Loucy (cell line): ENCODE measurements at regions not wholly inside any gene's neighbourhood (a gene's known extent, or its start where the extent isn't known, plus 50 kb on each side); places are given as distances from the start of the nearest gene placed in this dataset.

ENCODE experiments used
- H2AFZ ChIP-seq: fragments of 200-600 bp; sonication (generic); 2 replicates; pipeline ENCODE4 v1.6.0; 2016; ENCODE audit warnings: antibody characterized with exemption, mild to moderate bottlenecking, low read length, moderate library complexity
- H3F3A ChIP-seq: fragments of 200-600 bp; 2 replicates; pipeline ENCODE4 v1.6.0; 2016; ENCODE audit warnings: antibody characterized with exemption, low read depth, mild to moderate bottlenecking
- H3K27me3 ChIP-seq: fragments of 200-600 bp; sonication (generic); 2 replicates; pipeline ENCODE4 v1.6.1; 2014; ENCODE audit warnings: low read length, mild to moderate bottlenecking; ENCODE audit not compliant: insufficient read depth, poor library complexity, severe bottlenecking
- H3K36me3 ChIP-seq: fragments of 200-600 bp; sonication (generic); 2 replicates; pipeline ENCODE4 v1.6.1; 2016; ENCODE audit warnings: low read length; ENCODE audit not compliant: insufficient read depth
- H3K4me1 ChIP-seq: fragments of 200-600 bp; sonication (generic); 2 replicates; pipeline ENCODE4 v1.5.1; 2014; ENCODE audit warnings: low read length, mild to moderate bottlenecking; ENCODE audit not compliant: insufficient read depth, poor library complexity, severe bottlenecking
- H3K4me2 ChIP-seq: fragments of 200-600 bp; sonication (generic); 2 replicates; pipeline ENCODE4 v1.6.0; 2014; ENCODE audit warnings: antibody characterized with exemption, low read length, low read depth, mild to moderate bottlenecking; ENCODE audit not compliant: poor library complexity, severe bottlenecking
- H3K4me3 ChIP-seq: fragments of 200-600 bp; sonication (generic); 2 replicates; pipeline ENCODE4 v1.5.1; 2014; ENCODE audit warnings: low read length, mild to moderate bottlenecking, mixed read lengths; ENCODE audit not compliant: poor library complexity, severe bottlenecking
- H3K79me2 ChIP-seq: fragments of 200-600 bp; sonication (generic); 2 replicates; pipeline ENCODE4 v1.6.1; 2014; ENCODE audit warnings: low read length; ENCODE audit not compliant: insufficient read depth
- H3K9ac ChIP-seq: fragments of 200-600 bp; sonication (generic); 2 replicates; pipeline ENCODE4 v1.6.0; 2014; ENCODE audit warnings: mild to moderate bottlenecking, low read depth, low read length, moderate library complexity; ENCODE audit not compliant: poor library complexity, severe bottlenecking
- H3K9me2 ChIP-seq: fragments of 200-600 bp; sonication (generic); replicated peaks from 2 replicates; pipeline ENCODE4 v1.6.1; 2016; ENCODE audit warnings: low read depth, low read length, mixed read lengths
- H3K9me3 ChIP-seq: fragments of 200-600 bp; sonication (generic); 2 replicates; pipeline ENCODE4 v1.6.1; 2014; ENCODE audit warnings: mild to moderate bottlenecking, antibody characterized with exemption, low read length, low read depth; ENCODE audit not compliant: insufficient read depth
- H4K20me1 ChIP-seq: fragments of 200-600 bp; sonication (generic); 2 replicates; pipeline ENCODE4 v1.6.0; 2014; ENCODE audit warnings: antibody characterized with exemption, low read length, mild to moderate bottlenecking; ENCODE audit not compliant: insufficient read depth, poor library complexity, severe bottlenecking
- EZH2phosphoT487 ChIP-seq: fragments of 200-600 bp; IDR thresholded peaks from 2 replicates; pipeline ENCODE4 v1.6.1; 2018; ENCODE audit warnings: antibody characterized with exemption, mild to moderate bottlenecking, moderate library complexity, borderline replicate concordance
- TF ChIP-seq, protein P1 (sequence below): fragments of 200-600 bp; sonication (generic); conservative IDR thresholded peaks from 2 replicates; pipeline ENCODE4 v1.5.1; 2014; ENCODE audit warnings: mild to moderate bottlenecking, antibody characterized with exemption, low read length

DNA sequence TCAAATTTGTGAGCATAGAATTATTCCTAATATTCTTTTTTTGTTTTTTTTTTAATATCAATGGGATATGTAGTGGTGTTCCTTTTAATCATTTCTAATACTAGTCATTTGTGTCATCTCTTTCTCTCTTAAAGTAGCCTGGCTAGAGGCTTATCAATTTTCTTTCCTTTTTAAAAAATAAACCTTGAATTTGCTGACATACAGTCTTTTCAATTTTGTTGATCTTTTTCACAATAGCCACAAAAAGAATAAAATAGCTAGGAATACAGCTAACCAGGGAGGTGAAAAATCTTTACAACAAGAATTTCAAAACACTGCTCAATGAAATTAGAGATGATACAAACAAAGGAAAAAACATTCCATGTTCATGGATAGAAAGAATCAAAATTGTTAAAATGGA, 192.6 kb downstream of the ARL6IP6 start:
- TF ChIP-seq, protein P1, sequence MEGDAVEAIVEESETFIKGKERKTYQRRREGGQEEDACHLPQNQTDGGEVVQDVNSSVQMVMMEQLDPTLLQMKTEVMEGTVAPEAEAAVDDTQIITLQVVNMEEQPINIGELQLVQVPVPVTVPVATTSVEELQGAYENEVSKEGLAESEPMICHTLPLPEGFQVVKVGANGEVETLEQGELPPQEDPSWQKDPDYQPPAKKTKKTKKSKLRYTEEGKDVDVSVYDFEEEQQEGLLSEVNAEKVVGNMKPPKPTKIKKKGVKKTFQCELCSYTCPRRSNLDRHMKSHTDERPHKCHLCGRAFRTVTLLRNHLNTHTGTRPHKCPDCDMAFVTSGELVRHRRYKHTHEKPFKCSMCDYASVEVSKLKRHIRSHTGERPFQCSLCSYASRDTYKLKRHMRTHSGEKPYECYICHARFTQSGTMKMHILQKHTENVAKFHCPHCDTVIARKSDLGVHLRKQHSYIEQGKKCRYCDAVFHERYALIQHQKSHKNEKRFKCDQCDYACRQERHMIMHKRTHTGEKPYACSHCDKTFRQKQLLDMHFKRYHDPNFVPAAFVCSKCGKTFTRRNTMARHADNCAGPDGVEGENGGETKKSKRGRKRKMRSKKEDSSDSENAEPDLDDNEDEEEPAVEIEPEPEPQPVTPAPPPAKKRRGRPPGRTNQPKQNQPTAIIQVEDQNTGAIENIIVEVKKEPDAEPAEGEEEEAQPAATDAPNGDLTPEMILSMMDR = no peak
- no peak for TF ChIP-seq EZH2phosphoT487
- no peaks in the 10 kb centered on the region for H3K4me1 ChIP-seq
- H3K27me3 ChIP-seq = no peaks in the 10 kb centered on the region
- no peaks in the 10 kb centered on the region for H4K20me1 ChIP-seq
- H3K79me2 ChIP-seq = no peaks in the 10 kb centered on the region
- no peaks in the 10 kb centered on the region for H3K9me2 ChIP-seq
- H3K4me3 ChIP-seq = no peak overlapping the region
- no peak overlapping the region for H3K9ac ChIP-seq
- H3K4me2 ChIP-seq = no peak overlapping the region
- H3K9me3 ChIP-seq = no peaks in the 10 kb centered on the region
- H3F3A ChIP-seq = no peaks in the 10 kb centered on the region
- H2AFZ ChIP-seq = no peak overlapping the region
- H3K36me3 ChIP-seq = no peaks in the 10 kb centered on the region

DNA sequence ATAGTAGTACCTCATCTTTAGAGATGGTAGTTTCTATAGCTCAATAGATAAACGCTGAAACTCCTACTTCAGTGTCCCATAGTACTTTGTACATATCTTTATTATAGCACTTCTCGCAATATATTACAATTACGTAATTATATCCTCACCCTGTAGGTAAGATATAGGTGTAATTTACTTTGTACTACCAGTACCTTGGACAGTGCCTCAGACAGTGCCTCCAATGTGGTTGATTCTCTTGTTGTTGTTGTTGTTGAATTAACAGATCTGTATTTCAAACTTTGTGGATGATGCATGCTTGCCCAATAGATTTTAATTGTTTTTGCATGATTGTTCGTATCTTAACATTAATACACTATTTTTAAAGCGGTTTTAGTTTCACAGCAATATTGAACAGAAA, 188.6 kb downstream of the ARL6IP6 start:
- Histone ChIP-seq H3K27me3 (no peaks in the 10 kb centered on the region), H4K20me1 (no peaks in the 10 kb centered on the region), H3K4me3 (no peak overlapping the region), H3K36me3 (no peaks in the 10 kb centered on the region), H3K4me1 (no peaks in the 10 kb centered on the region), H2AFZ (no peak overlapping the region), H3K9me2 (no peaks in the 10 kb centered on the region), H3K9ac (no peak overlapping the region), H3K79me2 (no peaks in the 10 kb centered on the region), H3F3A (no peaks in the 10 kb centered on the region), H3K9me3 (no peaks in the 10 kb centered on the region), H3K4me2 (no peak overlapping the region)
- no peak for TF ChIP-seq EZH2phosphoT487
- TF ChIP-seq, protein P1 = no peak

DNA sequence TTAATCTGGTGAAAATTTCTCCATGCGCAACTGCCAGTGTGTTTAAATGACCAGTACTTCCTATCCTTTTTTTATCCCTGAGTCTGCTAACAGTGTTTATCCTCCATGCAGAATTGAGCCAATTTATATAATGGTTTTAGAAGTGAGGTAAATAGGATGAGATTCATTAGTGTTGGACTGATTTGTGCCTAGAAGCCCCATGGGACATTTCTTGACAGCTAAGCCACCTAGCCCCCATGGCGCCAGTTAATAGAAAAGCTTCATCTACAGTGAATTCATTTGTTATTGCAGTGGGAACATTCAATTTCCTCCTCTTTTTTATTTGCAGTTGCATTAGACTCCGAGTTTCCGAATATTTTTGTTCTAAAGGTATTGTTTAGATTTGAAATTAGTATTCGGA, 175.6 kb downstream of the ARL6IP6 start:
- Histone ChIP-seq H2AFZ (no peak overlapping the region), H3F3A (no peaks in the 10 kb centered on the region), H3K4me1 (no peaks in the 10 kb centered on the region), H3K27me3 (no peaks in the 10 kb centered on the region), H4K20me1 (no peaks in the 10 kb centered on the region), H3K36me3 (no peaks in the 10 kb centered on the region), H3K9me3 (no peaks in the 10 kb centered on the region), H3K4me2 (no peak overlapping the region), H3K9me2 (no peaks in the 10 kb centered on the region), H3K4me3 (no peak overlapping the region), H3K79me2 (no peaks in the 10 kb centered on the region), H3K9ac (no peak overlapping the region)
- TF ChIP-seq EZH2phosphoT487 = no peak
- TF ChIP-seq, protein P1 = no peak
